ENCODE measurements at regions not wholly inside any gene's neighbourhood (a gene's known extent, or its start where the extent isn't known, plus 50 kb on each side); places are given as distances from the start of the nearest gene placed in this dataset.

- Histone ChIP-seq H3K27ac (ENCODE audit: control insufficient read depth, insufficient read depth) (no peak overlapping the region), H3K27me3 (replicated peaks in 1 of 2; ENCODE audit: control insufficient read depth in 2 of 2, insufficient read depth in 2 of 2, low read length in 1 of 2) (peaks cover 0 to 2% of the 10 kb centered on the region in 2 experiments; a peak in 2 of 4 replicates), H2AFZ (ENCODE audit: control insufficient read depth, low read depth, low read length) (no peak overlapping the region), H3K36me3 (ENCODE audit: control insufficient read depth in 2 of 2, insufficient read depth in 2 of 2, low read length in 1 of 2) (no peaks in the 10 kb centered on the region), H3K9ac (ENCODE audit: control insufficient read depth, insufficient read depth, low read length) (no peak overlapping the region), H3K4me3 (no peak overlapping the region), H3K79me2 (ENCODE audit: control insufficient read depth, insufficient read depth, low read length) (no peaks in the 10 kb centered on the region), H3K9me3 (replicated peaks; ENCODE audit: control insufficient read depth, insufficient read depth, low read length) (no peaks in the 10 kb centered on the region), H3K4me1 (ENCODE audit: control insufficient read depth, insufficient read depth, low read length) (no peaks in the 10 kb centered on the region), H3K4me2 (ENCODE audit: control insufficient read depth, insufficient read depth) (no peak overlapping the region), H4K20me1 (ENCODE audit: control insufficient read depth, insufficient read depth) (no peaks in the 10 kb centered on the region)
- ChIA-PET RAD21 (ENCODE audit: unreplicated experiment) (interaction anchor here (2.2 kb wide), 1 partner anchor 29 kb away, joined by 7 read pairs; no protein-coding TSS in a partner anchor), CTCF (interaction anchor here (0.7 to 1.5 kb wide), 3 partner anchors 87 to 143 kb away, joined by 3 to 4 read pairs (median 3); no protein-coding TSS in a partner anchor), SMC1A (ENCODE audit: uncharacterized antibody, unreplicated experiment) (interaction anchor here (0.6 to 1.4 kb wide), 5 partner anchors 9 to 421 kb away, joined by 3 read pairs; no protein-coding TSS in a partner anchor), POLR2A (interaction anchor here (0.6 to 0.7 kb wide), 2 partner anchors 10 to 12 kb away, joined by 4 to 8 read pairs; no protein-coding TSS in a partner anchor)
- DNase-seq (ENCODE audit: low read depth, low spot score) (no peak), ATAC-seq (no peak), FAIRE-seq (no peak)
- 41% methylated on average over 5 of the region's 5 CpGs for WGBS (ENCODE audit: insufficient coverage, insufficient replicate concordance, low lambda C conversion rate, missing lambda C conversion rate)
- in situ Hi-C loops (cut with MboI) (no loop called here), intact Hi-C loops (cut with micrococcal nuclease; ENCODE audit: unreplicated experiment) (no loop called here)
- no TSS peak for BruUV-seq (replicated peaks)
- no peak for TF ChIP-seq USF1 (IDR thresholded peaks at IDR 0.05; ENCODE audit: borderline replicate concordance, extremely low read length, insufficient read depth, low read depth, low read length)
- TF ChIP-seq NR2F1 (conservative IDR thresholded peaks at IDR 0.05) = no peak
- TF ChIP-seq NFIC (IDR thresholded peaks at IDR 0.05; ENCODE audit: low read depth, low read length) = no peak
- no peak for TF ChIP-seq SUPT20H (IDR thresholded peaks at IDR 0.05; ENCODE audit: borderline replicate concordance, control insufficient read depth, low read depth, low read length)
- no peak for TF ChIP-seq RAD51 (IDR thresholded peaks at IDR 0.05)
- TF ChIP-seq ZNF622 (IDR thresholded peaks at IDR 0.05) = no peak
- TF ChIP-seq, protein P1, sequence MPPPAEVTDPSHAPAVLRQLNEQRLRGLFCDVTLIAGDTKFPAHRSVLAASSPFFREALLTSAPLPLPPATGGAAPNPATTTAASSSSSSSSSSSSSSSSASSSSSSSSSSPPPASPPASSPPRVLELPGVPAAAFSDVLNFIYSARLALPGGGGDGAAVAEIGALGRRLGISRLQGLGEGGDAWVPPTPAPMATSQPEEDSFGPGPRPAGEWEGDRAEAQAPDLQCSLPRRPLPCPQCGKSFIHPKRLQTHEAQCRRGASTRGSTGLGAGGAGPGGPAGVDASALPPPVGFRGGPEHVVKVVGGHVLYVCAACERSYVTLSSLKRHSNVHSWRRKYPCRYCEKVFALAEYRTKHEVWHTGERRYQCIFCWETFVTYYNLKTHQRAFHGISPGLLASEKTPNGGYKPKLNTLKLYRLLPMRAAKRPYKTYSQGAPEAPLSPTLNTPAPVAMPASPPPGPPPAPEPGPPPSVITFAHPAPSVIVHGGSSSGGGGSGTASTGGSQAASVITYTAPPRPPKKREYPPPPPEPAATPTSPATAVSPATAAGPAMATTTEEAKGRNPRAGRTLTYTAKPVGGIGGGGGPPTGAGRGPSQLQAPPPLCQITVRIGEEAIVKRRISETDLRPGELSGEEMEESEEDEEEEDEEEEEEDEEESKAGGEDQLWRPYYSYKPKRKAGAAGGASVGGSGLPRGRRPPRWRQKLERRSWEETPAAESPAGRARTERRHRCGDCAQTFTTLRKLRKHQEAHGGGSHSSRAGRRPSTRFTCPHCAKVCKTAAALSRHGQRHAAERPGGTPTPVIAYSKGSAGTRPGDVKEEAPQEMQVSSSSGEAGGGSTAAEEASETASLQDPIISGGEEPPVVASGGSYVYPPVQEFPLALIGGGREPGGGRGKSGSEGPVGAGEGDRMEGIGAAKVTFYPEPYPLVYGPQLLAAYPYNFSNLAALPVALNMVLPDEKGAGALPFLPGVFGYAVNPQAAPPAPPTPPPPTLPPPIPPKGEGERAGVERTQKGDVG (CRISPR knock-in tag; IDR thresholded peaks at IDR 0.05) = no peak
- no peak for TF ChIP-seq ZBTB40 (IDR thresholded peaks at IDR 0.05; ENCODE audit: borderline replicate concordance)
- TF ChIP-seq CREB1 (IDR thresholded peaks at IDR 0.05; ENCODE audit: low read depth) = no peak
- TF ChIP-seq, protein P2, sequence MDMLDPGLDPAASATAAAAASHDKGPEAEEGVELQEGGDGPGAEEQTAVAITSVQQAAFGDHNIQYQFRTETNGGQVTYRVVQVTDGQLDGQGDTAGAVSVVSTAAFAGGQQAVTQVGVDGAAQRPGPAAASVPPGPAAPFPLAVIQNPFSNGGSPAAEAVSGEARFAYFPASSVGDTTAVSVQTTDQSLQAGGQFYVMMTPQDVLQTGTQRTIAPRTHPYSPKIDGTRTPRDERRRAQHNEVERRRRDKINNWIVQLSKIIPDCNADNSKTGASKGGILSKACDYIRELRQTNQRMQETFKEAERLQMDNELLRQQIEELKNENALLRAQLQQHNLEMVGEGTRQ (IDR thresholded peaks at IDR 0.05; ENCODE audit: borderline replicate concordance, low read depth, low read length) = no peak
- no peak for TF ChIP-seq CREM (IDR thresholded peaks at IDR 0.05; ENCODE audit: low read depth)
- no peak for TF ChIP-seq SP1 (IDR thresholded peaks at IDR 0.05; ENCODE audit: low read depth, low read length)
- no peak for TF ChIP-seq HCFC1 (IDR thresholded peaks at IDR 0.05; ENCODE audit: low read length)
- TF ChIP-seq POU2F2 (IDR thresholded peaks at IDR 0.05; ENCODE audit: borderline replicate concordance, low read depth, low read length) = no peak
- TF ChIP-seq YY1 (IDR thresholded peaks at IDR 0.05; ENCODE audit: low read depth, low read length) = no peak
- no peak for TF ChIP-seq EZH2 (IDR thresholded peaks at IDR 0.05; ENCODE audit: borderline replicate concordance, control insufficient read depth, low read depth, low read length)
Observed at GRCh38 chr2:16747257-16747656, 81.6 kb upstream of the CYRIA start.
